A673 (cell line): ENCODE measurements at regions not wholly inside any gene's neighbourhood (a gene's known extent, or its start where the extent isn't known, plus 50 kb on each side); places are given as distances from the start of the nearest gene placed in this dataset.

ENCODE experiments used
- BruUV-seq: library from RNA; stranded (reverse); fragments of 400-500 nt; replicated peaks from 2 replicates; lab custom pipeline; 2021; lab: Mats Ljungman, UMichigan
- CTCF ChIA-PET: fragments of 300-600 bp; sonication (Branson Sonifier 250); formaldehyde crosslinking; loops from one replicate; lab custom pipeline; 2022; ENCODE audit warnings: antibody characterized with exemption; lab: Charles Lee
- POLR2A ChIA-PET: fragments of 300-600 bp; sonication (Branson Sonifier 250); formaldehyde crosslinking; loops from one replicate; lab custom pipeline; 2022; ENCODE audit warnings: antibody characterized with exemption; ENCODE audit not compliant: low non-redundant PET; lab: Charles Lee
- DNase-seq: peaks from one replicate; pipeline ENCODE4 v3.0.0-alpha.2; 2015; ENCODE audit warnings: low spot score
- H3K27ac ChIP-seq: fragments of 200-600 bp; sonication (generic); 2 replicates; pipeline ENCODE4 v1.5.1; 2016; ENCODE audit warnings: mixed run types, low read depth, mild to moderate bottlenecking, mixed read lengths, antibody characterized with exemption, low read length; ENCODE audit not compliant: poor library complexity, severe bottlenecking
- H3K27me3 ChIP-seq: fragments of 200-600 bp; sonication (generic); replicated peaks from 2 replicates; pipeline ENCODE4 v1.6.1; 2017; ENCODE audit warnings: mixed run types, low read depth, mild to moderate bottlenecking, mixed read lengths, antibody characterized with exemption, low read length; ENCODE audit not compliant: insufficient read depth, poor library complexity
- H3K36me3 ChIP-seq: fragments of 200-600 bp; sonication (generic); 2 replicates; pipeline ENCODE4 v1.6.1; 2016; ENCODE audit warnings: mixed run types, mild to moderate bottlenecking, mixed read lengths, antibody characterized with exemption, low read length; ENCODE audit not compliant: insufficient read depth, poor library complexity, severe bottlenecking
- H3K4me1 ChIP-seq: fragments of 200-600 bp; sonication (generic); 2 replicates; pipeline ENCODE4 v1.6.1; 2017; ENCODE audit warnings: mixed run types, mild to moderate bottlenecking, mixed read lengths, antibody characterized with exemption, low read length; ENCODE audit not compliant: insufficient read depth, poor library complexity, severe bottlenecking
- H3K4me3 ChIP-seq: fragments of 200-600 bp; sonication (generic); 2 replicates; pipeline ENCODE4 v1.5.1; 2016; ENCODE audit warnings: low read depth, mixed run types, mild to moderate bottlenecking, mixed read lengths, low read length; ENCODE audit not compliant: poor library complexity, severe bottlenecking
- H3K9me3 ChIP-seq: fragments of 200-600 bp; sonication (generic); 2 replicates; pipeline ENCODE4 v1.6.1; 2016; ENCODE audit warnings: mixed run types, low read depth, mild to moderate bottlenecking, mixed read lengths, antibody characterized with exemption, low read length; ENCODE audit not compliant: poor library complexity, severe bottlenecking
- EZH2 ChIP-seq: fragments of 200-600 bp; sonication (generic); IDR thresholded peaks from 2 replicates; pipeline ENCODE4 v1.6.1; 2017; ENCODE audit warnings: borderline replicate concordance, low read depth, mild to moderate bottlenecking, mixed read lengths, antibody characterized with exemption, low read length; ENCODE audit not compliant: poor library complexity, severe bottlenecking
- intact Hi-C: fragments of 100-400 bp; cut with micrococcal nuclease; formaldehyde crosslinking; loops from one replicate; pipeline ENCODE4 v1.10.0; 2022; ENCODE audit not compliant: unreplicated experiment
- TF ChIP-seq, protein P1 (sequence below): fragments of 300-800, 200-600 bp; sonication (generic); conservative IDR thresholded peaks from 2 replicates; pipeline ENCODE4 v1.5.1; 2017; ENCODE audit warnings: low read depth, mild to moderate bottlenecking, antibody characterized with exemption, low read length, moderate library complexity, mixed read lengths

DNA sequence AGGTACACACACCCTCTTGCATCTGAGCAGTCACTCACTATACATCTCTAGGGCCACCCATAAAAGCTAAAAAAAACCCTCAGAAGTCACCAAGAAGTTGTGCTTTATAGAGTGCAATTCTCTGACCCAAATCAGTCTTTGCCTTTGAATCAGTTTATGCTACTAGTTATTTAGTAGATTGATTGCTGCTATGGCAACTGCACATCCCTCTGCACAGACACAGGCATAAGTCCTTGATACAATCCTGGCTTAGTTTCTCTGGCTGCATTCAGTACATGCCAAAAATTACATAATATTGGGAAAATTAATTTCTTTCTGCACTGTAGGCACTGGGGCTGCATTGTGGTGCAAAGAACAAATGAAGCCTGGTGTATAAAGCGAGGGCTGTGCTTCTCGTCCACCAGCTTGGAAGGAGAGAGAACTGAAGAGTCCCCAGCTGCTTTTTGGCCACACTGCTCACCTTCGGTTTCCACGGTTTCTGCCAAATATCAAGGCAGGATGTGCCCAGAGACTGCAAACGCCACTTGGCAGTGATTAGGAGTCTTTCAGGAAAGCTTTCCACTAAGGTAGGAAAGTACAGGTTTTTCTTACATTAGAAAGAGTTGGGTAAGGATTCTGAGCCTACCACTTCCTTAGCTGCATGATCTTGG is 258.4 kb downstream of the ELAVL2 start:
- no peaks in the 10 kb centered on the region for H3K9me3 ChIP-seq
- no peak for TF ChIP-seq EZH2
- TF ChIP-seq, protein P1, sequence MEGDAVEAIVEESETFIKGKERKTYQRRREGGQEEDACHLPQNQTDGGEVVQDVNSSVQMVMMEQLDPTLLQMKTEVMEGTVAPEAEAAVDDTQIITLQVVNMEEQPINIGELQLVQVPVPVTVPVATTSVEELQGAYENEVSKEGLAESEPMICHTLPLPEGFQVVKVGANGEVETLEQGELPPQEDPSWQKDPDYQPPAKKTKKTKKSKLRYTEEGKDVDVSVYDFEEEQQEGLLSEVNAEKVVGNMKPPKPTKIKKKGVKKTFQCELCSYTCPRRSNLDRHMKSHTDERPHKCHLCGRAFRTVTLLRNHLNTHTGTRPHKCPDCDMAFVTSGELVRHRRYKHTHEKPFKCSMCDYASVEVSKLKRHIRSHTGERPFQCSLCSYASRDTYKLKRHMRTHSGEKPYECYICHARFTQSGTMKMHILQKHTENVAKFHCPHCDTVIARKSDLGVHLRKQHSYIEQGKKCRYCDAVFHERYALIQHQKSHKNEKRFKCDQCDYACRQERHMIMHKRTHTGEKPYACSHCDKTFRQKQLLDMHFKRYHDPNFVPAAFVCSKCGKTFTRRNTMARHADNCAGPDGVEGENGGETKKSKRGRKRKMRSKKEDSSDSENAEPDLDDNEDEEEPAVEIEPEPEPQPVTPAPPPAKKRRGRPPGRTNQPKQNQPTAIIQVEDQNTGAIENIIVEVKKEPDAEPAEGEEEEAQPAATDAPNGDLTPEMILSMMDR: no peak
- ChIA-PET CTCF (no interaction called here), POLR2A (no interaction called here)
- no peaks in the 10 kb centered on the region for H3K4me1 ChIP-seq
- no peak overlapping the region for H3K4me3 ChIP-seq
- H3K27me3 ChIP-seq: no peaks in the 10 kb centered on the region
- intact Hi-C loops: no loop called here
- DNase-seq: no peak
- H3K36me3 ChIP-seq: no peaks in the 10 kb centered on the region
- no TSS peak for BruUV-seq
- no peak overlapping the region for H3K27ac ChIP-seq

DNA sequence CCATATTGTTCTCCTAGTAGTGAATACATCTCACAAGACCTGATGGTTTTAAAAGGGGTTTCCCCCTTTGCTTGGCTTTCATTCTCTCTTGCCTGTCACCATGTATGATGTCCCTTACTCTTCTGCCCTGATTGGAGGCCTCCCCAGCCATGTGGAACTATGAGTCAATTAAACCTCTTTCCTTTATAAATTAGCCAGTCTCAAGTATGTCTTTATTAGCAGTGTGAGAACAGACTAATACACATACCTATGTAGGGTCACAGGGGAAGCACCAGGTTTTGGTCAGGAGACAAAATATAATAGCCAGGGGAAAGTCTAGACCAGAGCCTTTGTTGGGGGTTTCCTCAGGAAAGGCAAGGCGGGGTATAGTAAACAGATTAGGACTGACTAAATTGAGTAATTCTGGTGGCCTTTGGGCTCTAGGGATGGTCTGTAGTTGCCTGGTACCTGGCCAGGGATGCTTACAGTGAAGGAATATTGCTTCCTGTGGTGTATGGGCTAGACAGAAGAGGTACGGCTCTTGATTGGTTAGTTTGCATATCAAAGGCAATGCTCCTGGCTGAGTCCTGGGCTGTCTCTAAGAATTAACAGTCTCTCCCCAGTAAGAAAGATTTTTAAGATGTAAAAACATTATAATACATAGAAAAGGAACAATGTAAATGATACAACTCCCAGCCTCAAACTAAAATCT is 254.5 kb downstream of the ELAVL2 start:
- ChIA-PET CTCF (no interaction called here), POLR2A (no interaction called here)
- no TSS peak for BruUV-seq

DNA sequence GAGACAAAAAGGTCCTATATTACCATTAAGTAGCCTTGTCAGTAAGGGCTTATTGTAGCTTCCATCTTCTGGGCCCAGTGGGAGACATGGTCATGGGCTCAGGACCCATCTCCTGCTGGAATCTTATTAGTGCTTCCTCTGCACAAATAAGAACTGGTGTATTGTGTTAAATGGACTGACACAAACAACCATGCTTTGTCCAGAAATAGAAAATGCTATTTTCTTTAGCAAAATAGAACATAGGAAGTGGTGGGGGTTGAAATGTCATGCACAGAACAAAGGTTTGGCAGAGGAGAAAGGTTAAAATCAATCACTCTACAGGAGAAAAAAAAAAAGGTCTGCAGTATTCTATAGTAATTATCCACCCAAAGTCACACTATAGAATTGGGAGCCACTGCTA is 252.2 kb downstream of the ELAVL2 start:
- no peaks in the 10 kb centered on the region for H3K36me3 ChIP-seq
- no peak for DNase-seq
- H3K9me3 ChIP-seq: no peaks in the 10 kb centered on the region
- POLR2A ChIA-PET: no interaction called here
- H3K27ac ChIP-seq: no peak overlapping the region
- H3K4me3 ChIP-seq: no peak overlapping the region
- no peaks in the 10 kb centered on the region for H3K4me1 ChIP-seq
- intact Hi-C loops: no loop called here
- no TSS peak for BruUV-seq
- TF ChIP-seq, protein P1: no peak
- no peak for TF ChIP-seq EZH2
- CTCF ChIA-PET: no interaction called here
- no peaks in the 10 kb centered on the region for H3K27me3 ChIP-seq

More for the DNA sequence above, 254.5 kb downstream of the ELAVL2 start:
- no peaks in the 10 kb centered on the region for H3K36me3 ChIP-seq
- DNase-seq: no peak
- no peak overlapping the region for H3K4me3 ChIP-seq
- TF ChIP-seq, protein P1: no peak
- no peak for TF ChIP-seq EZH2
- H3K27me3 ChIP-seq: no peaks in the 10 kb centered on the region
- no peaks in the 10 kb centered on the region for H3K9me3 ChIP-seq
- intact Hi-C loops: no loop called here
- no peaks in the 10 kb centered on the region for H3K4me1 ChIP-seq
- no peak overlapping the region for H3K27ac ChIP-seq
